GM12878 (cell line): ENCODE measurements at regions not wholly inside any gene's neighbourhood (a gene's known extent, or its start where the extent isn't known, plus 50 kb on each side); places are given as distances from the start of the nearest gene placed in this dataset.

Experiments used
- ATAC-seq: fragments of 200-7000 bp; cut with Tn5 transposase; 3 replicates; pipeline ENCODE4 v1.9.1; 2020; ENCODE audit warnings: mild to moderate bottlenecking, moderate library complexity
- BruUV-seq: library from RNA; stranded (reverse); fragments of 400-500 nt; replicated peaks from 2 replicates; lab custom pipeline; 2021; lab: Mats Ljungman, UMichigan
- CTCF ChIA-PET: fragments of 300-600 bp; sonication (Branson Sonifier 250); formaldehyde crosslinking; extraction: SDS; loops from one replicate; lab custom pipeline; 2021; ENCODE audit warnings: inconsistent platforms; lab: Yijun Ruan, JAX
- POLR2A ChIA-PET: fragments of 350-600 bp; formaldehyde crosslinking; extraction: SDS; loops from one replicate; lab custom pipeline; 2021; ENCODE audit warnings: inconsistent platforms; lab: Charles Lee
- RAD21 ChIA-PET: fragments of 300-600 bp; sonication (Branson Sonifier 250); formaldehyde crosslinking; loops from one replicate; lab custom pipeline; 2023; ENCODE audit warnings: antibody characterized with exemption; ENCODE audit not compliant: unreplicated experiment; lab: Charles Lee
- SMC1A ChIA-PET: fragments of 300-600 bp; sonication (Branson Sonifier 250); formaldehyde crosslinking; loops from one replicate; lab custom pipeline; 2023; ENCODE audit not compliant: unreplicated experiment, uncharacterized antibody; lab: Charles Lee
- DNase-seq: peaks from one replicate; pipeline ENCODE4 v3.0.0-alpha.2; 2011; ENCODE audit warnings: low read depth, low spot score
- FAIRE-seq: peaks from 3 replicates; lab custom pipeline; 2011; peaks lifted over from hg19 to GRCh38; lab: Jason Lieb, UNC
- H2AFZ ChIP-seq: 2 replicates; pipeline ENCODE4 v1.6.0; 2011; ENCODE audit warnings: low read depth, low read length, control low read depth; ENCODE audit not compliant: control insufficient read depth
- H3K27ac ChIP-seq: 2 replicates; pipeline ENCODE4 v1.5.1; 2011; ENCODE audit warnings: control low read depth; ENCODE audit not compliant: control insufficient read depth, insufficient read depth
- H3K27me3 ChIP-seq, 2 experiments: replicated peaks in 1 of 2; 2 replicates each; pipeline versions ENCODE4 v1.6.0 to v1.6.1; 2011; ENCODE audit warnings: low read length in 1 of 2; ENCODE audit not compliant: control insufficient read depth in 2 of 2, insufficient read depth in 2 of 2
- H3K36me3 ChIP-seq, 2 experiments: 2 replicates each; pipeline ENCODE4 v1.5.1; 2011; ENCODE audit warnings: low read length in 1 of 2; ENCODE audit not compliant: control insufficient read depth in 2 of 2, insufficient read depth in 2 of 2
- H3K4me1 ChIP-seq: 2 replicates; pipeline ENCODE4 v1.6.1; 2011; ENCODE audit warnings: mild to moderate bottlenecking, low read length, moderate library complexity, mixed read lengths; ENCODE audit not compliant: control insufficient read depth, insufficient read depth
- H3K4me2 ChIP-seq: 2 replicates; pipeline ENCODE4 v1.6.0; 2011; ENCODE audit warnings: control low read depth; ENCODE audit not compliant: control insufficient read depth, insufficient read depth
- H3K4me3 ChIP-seq: fragments of 200-600 bp; sonication (generic); 2 replicates; pipeline ENCODE4 v1.5.1; 2016
- H3K79me2 ChIP-seq: 2 replicates; pipeline ENCODE4 v1.6.0; 2011; ENCODE audit warnings: low read length; ENCODE audit not compliant: control insufficient read depth, insufficient read depth
- H3K9ac ChIP-seq: 2 replicates; pipeline ENCODE4 v1.8.0; 2011; ENCODE audit warnings: low read length, control low read depth, mixed read lengths; ENCODE audit not compliant: control insufficient read depth, insufficient read depth
- H3K9me3 ChIP-seq: replicated peaks from 3 replicates; pipeline ENCODE4 v1.5.1; 2011; ENCODE audit warnings: mild to moderate bottlenecking, low read length; ENCODE audit not compliant: control insufficient read depth, insufficient read depth
- H4K20me1 ChIP-seq: 2 replicates; pipeline ENCODE4 v1.6.0; 2011; ENCODE audit not compliant: control insufficient read depth, insufficient read depth
- BCL11A ChIP-seq: IDR thresholded peaks from 2 replicates; pipeline ENCODE4 v1.6.1; 2011; ENCODE audit warnings: low read depth, low read length
- E2F8 ChIP-seq: fragments of 450-650 bp; IDR thresholded peaks from 2 replicates; pipeline ENCODE4 v1.6.1; 2018; ENCODE audit warnings: mild to moderate bottlenecking, low read depth, moderate library complexity; ENCODE audit not compliant: partially characterized antibody
- E4F1 ChIP-seq: fragments of 450-650 bp; IDR thresholded peaks from 2 replicates; pipeline ENCODE4 v1.6.1; 2018; ENCODE audit warnings: borderline replicate concordance, mild to moderate bottlenecking; ENCODE audit not compliant: partially characterized antibody
- HDAC2 ChIP-seq: fragments of 200-600 bp; sonication (generic); IDR thresholded peaks from 2 replicates; pipeline ENCODE4 v1.6.1; 2017
- KDM1A ChIP-seq: fragments of 200-600 bp; sonication (generic); IDR thresholded peaks from 2 replicates; pipeline ENCODE4 v1.6.1; 2016; ENCODE audit warnings: borderline replicate concordance
- NRF1 ChIP-seq: conservative IDR thresholded peaks from 2 replicates; pipeline ENCODE4 v1.6.1; 2011; ENCODE audit warnings: mild to moderate bottlenecking, low read depth, low read length, improper control_type of control experiment
- PAX5 ChIP-seq: IDR thresholded peaks from 2 replicates; pipeline ENCODE4 v1.6.1; 2011; ENCODE audit warnings: low read depth, low read length, borderline replicate concordance
- SKIL ChIP-seq: fragments of 450-650 bp; IDR thresholded peaks from 2 replicates; pipeline ENCODE4 v1.6.1; 2017; ENCODE audit warnings: mild to moderate bottlenecking, low read depth, inconsistent platforms; ENCODE audit not compliant: poor library complexity, severe bottlenecking
- ZNF207 ChIP-seq: fragments of 450-650 bp; IDR thresholded peaks from 2 replicates; pipeline ENCODE4 v1.6.1; 2014; ENCODE audit warnings: antibody characterized with exemption, mild to moderate bottlenecking, borderline replicate concordance
- ZNF384 ChIP-seq: IDR thresholded peaks from 2 replicates; pipeline ENCODE4 v1.6.1; 2012; ENCODE audit warnings: low read depth, mild to moderate bottlenecking, low read length, improper control_type of control experiment, borderline replicate concordance
- WGBS: methylation state at CpG from one replicate; pipeline ENCODE4 v1.1.6; 2016; ENCODE audit warnings: low lambda C conversion rate; ENCODE audit not compliant: insufficient replicate concordance, insufficient coverage; ENCODE audit errors: missing lambda C conversion rate; 5-methylcytosine and 5-hydroxymethylcytosine counted together
- in situ Hi-C: fragments of 300-500 bp; cut with MboI; formaldehyde crosslinking; loops from 9 replicates; pipeline ENCODE4 v1.14.3; 2018; ENCODE audit warnings: mixed read lengths
- intact Hi-C: fragments of 100-400 bp; cut with micrococcal nuclease; formaldehyde crosslinking; loops from one replicate; pipeline ENCODE4 v1.14.2; 2022; ENCODE audit not compliant: unreplicated experiment

GRCh38 chr20:24747881-24748595 is 201.0 kb upstream of the CST7 start:
- Histone ChIP-seq H3K4me1 (no peaks in the 10 kb centered on the region), H3K27ac (no peak overlapping the region), H3K27me3 (no peaks in the 10 kb centered on the region), H2AFZ (no peak overlapping the region), H3K9me3 (no peaks in the 10 kb centered on the region), H3K4me3 (no peak overlapping the region), H3K4me2 (no peak overlapping the region), H3K79me2 (no peaks in the 10 kb centered on the region), H4K20me1 (no peaks in the 10 kb centered on the region), H3K9ac (no peak overlapping the region), H3K36me3 (no peaks in the 10 kb centered on the region)
- intact Hi-C loops = no loop called here
- in situ Hi-C loops = no loop called here
- ChIA-PET SMC1A (no interaction called here), RAD21 (no interaction called here), CTCF (no interaction called here), POLR2A (no interaction called here)
- TF ChIP-seq HDAC2 (no peak), BCL11A (no peak), PAX5 (no peak)
- no peak for FAIRE-seq
- WGBS = 19% methylated on average over 5 of the region's 5 CpGs
- no TSS peak for BruUV-seq
- no peak for DNase-seq
- no peak for ATAC-seq

- ChIA-PET CTCF (no interaction called here), RAD21 (no interaction called here), POLR2A (no interaction called here), SMC1A (no interaction called here)
- ATAC-seq (no peak), FAIRE-seq (no peak), DNase-seq (no peak)
- H3K4me1 ChIP-seq = no peaks in the 10 kb centered on the region
- H4K20me1 ChIP-seq = no peaks in the 10 kb centered on the region
- no TSS peak for BruUV-seq
- H3K4me3 ChIP-seq = no peak overlapping the region
- no peak overlapping the region for H2AFZ ChIP-seq
- intact Hi-C loops = no loop called here
- no peak overlapping the region for H3K4me2 ChIP-seq
- no peaks in the 10 kb centered on the region for H3K79me2 ChIP-seq
- 61% methylated on average over 4 of the region's 4 CpGs for WGBS
- H3K27me3 ChIP-seq = no peaks in the 10 kb centered on the region
- no peaks in the 10 kb centered on the region for H3K36me3 ChIP-seq
- H3K9me3 ChIP-seq = no peaks in the 10 kb centered on the region
- H3K9ac ChIP-seq = no peak overlapping the region
- in situ Hi-C loops = no loop called here
- no peak overlapping the region for H3K27ac ChIP-seq
- no peak for TF ChIP-seq KDM1A
- no peak for TF ChIP-seq ZNF384
- TF ChIP-seq ZNF207 = no peak
- no peak for TF ChIP-seq NRF1
- no peak for TF ChIP-seq E2F8
- no peak for TF ChIP-seq E4F1
- TF ChIP-seq SKIL = no peak
Measured at GRCh38 chr20:24751551-24751950, 197.5 kb upstream of the CST7 start.
